K562 (cell line): ENCODE measurements at regions not wholly inside any gene's neighbourhood (a gene's known extent, or its start where the extent isn't known, plus 50 kb on each side); places are given as distances from the start of the nearest gene placed in this dataset.

Experiments
- ATF2 ChIP-seq: sonication (generic); formaldehyde crosslinking; IDR thresholded peaks from 2 replicates; pipeline ENCODE4 v1.8.1; 2022; ENCODE audit warnings: missing genetic modification reagents
- CHD1 ChIP-seq: fragments of 200-600 bp; sonication (generic); IDR thresholded peaks from one replicate; pipeline ENCODE4 v1.6.1; 2012; ENCODE audit warnings: mild to moderate bottlenecking, moderate library complexity, low read length, inconsistent platforms
- E2F4 ChIP-seq: sonication (generic); formaldehyde crosslinking; IDR thresholded peaks from 2 replicates; pipeline ENCODE4 v1.8.0; 2022; ENCODE audit warnings: mild to moderate bottlenecking, low read depth, missing genetic modification reagents
- EHMT2 ChIP-seq: fragments of 450-650 bp; IDR thresholded peaks from 2 replicates; pipeline ENCODE4 v1.6.1; 2018; ENCODE audit warnings: antibody characterized with exemption
- GABPA ChIP-seq: fragments of 200-800 bp; sonication (Bioruptor generic); conservative IDR thresholded peaks from 2 replicates; pipeline ENCODE4 v1.6.1; 2016; ENCODE audit warnings: low read depth, missing genetic modification characterization, missing compliant biosample characterization
- HDAC8 ChIP-seq: fragments of 450-650 bp; IDR thresholded peaks from 2 replicates; pipeline ENCODE4 v1.6.1; 2016; ENCODE audit warnings: mild to moderate bottlenecking, missing genetic modification characterization, moderate library complexity, missing compliant biosample characterization
- NBN ChIP-seq: fragments of 450-650 bp; IDR thresholded peaks from 2 replicates; pipeline ENCODE4 v1.6.1; 2016; ENCODE audit warnings: low read depth, mild to moderate bottlenecking
- NFIX ChIP-seq: fragments of 250-450 bp; sonication (Bioruptor Pico); IDR thresholded peaks from 2 replicates; pipeline ENCODE4 v1.4.0; 2020; ENCODE audit warnings: low read depth, mild to moderate bottlenecking, moderate library complexity
- RFX7 ChIP-seq: fragments of 250-450 bp; sonication (Bioruptor Pico); IDR thresholded peaks from 2 replicates; pipeline ENCODE4 v1.5.1; 2021; ENCODE audit warnings: mild to moderate bottlenecking
- TAF15 ChIP-seq: fragments of 200-400 bp; formaldehyde crosslinking; IDR thresholded peaks from 2 replicates; pipeline ENCODE4 v1.6.1; 2017; ENCODE audit warnings: mild to moderate bottlenecking, low read depth, low read length, moderate library complexity
- TEAD1 ChIP-seq, 2 experiments: fragments of 450-650 bp in 1 of 2; sonication (generic) in 1 of 2; formaldehyde crosslinking; IDR thresholded peaks; 2 replicates each; pipeline versions ENCODE4 v1.4.0 to v1.8.0; 2020 to 2022; ENCODE audit warnings: mild to moderate bottlenecking in 2 of 2, missing genetic modification reagents in 1 of 2
- ZNF75A ChIP-seq: fragments of 450-650 bp; formaldehyde crosslinking; IDR thresholded peaks from 2 replicates; pipeline ENCODE4 v1.4.0; 2020; ENCODE audit warnings: mild to moderate bottlenecking
- TF ChIP-seq, protein P1 (sequence below), 2 experiments: fragments of 450-650 bp; formaldehyde crosslinking in 1 of 2; IDR thresholded peaks; 2 replicates each; pipeline versions ENCODE4 v1.4.0 to v1.6.1; 2014 to 2020; ENCODE audit warnings: mild to moderate bottlenecking in 2 of 2, borderline replicate concordance in 1 of 2, low read depth in 1 of 2
- TF ChIP-seq, protein P2 (sequence below): fragments of 250-450 bp; sonication (Bioruptor Pico); IDR thresholded peaks from 2 replicates; pipeline ENCODE4 v1.8.0; 2022; ENCODE audit warnings: inconsistent platforms

- TF ChIP-seq, protein P1, sequence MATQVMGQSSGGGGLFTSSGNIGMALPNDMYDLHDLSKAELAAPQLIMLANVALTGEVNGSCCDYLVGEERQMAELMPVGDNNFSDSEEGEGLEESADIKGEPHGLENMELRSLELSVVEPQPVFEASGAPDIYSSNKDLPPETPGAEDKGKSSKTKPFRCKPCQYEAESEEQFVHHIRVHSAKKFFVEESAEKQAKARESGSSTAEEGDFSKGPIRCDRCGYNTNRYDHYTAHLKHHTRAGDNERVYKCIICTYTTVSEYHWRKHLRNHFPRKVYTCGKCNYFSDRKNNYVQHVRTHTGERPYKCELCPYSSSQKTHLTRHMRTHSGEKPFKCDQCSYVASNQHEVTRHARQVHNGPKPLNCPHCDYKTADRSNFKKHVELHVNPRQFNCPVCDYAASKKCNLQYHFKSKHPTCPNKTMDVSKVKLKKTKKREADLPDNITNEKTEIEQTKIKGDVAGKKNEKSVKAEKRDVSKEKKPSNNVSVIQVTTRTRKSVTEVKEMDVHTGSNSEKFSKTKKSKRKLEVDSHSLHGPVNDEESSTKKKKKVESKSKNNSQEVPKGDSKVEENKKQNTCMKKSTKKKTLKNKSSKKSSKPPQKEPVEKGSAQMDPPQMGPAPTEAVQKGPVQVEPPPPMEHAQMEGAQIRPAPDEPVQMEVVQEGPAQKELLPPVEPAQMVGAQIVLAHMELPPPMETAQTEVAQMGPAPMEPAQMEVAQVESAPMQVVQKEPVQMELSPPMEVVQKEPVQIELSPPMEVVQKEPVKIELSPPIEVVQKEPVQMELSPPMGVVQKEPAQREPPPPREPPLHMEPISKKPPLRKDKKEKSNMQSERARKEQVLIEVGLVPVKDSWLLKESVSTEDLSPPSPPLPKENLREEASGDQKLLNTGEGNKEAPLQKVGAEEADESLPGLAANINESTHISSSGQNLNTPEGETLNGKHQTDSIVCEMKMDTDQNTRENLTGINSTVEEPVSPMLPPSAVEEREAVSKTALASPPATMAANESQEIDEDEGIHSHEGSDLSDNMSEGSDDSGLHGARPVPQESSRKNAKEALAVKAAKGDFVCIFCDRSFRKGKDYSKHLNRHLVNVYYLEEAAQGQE (IDR thresholded peaks at IDR 0.05; ENCODE audit: borderline replicate concordance), result 0 out of 2 replicates have a peak, but pooled peaks have one; percentile 16
- TF ChIP-seq, protein P1 (CRISPR knock-in tag; IDR thresholded peaks at IDR 0.05; ENCODE audit: low read depth), result peak; percentile 47; the same call in 1 of the 2 replicates
- TF ChIP-seq RFX7, result no peak
- TF ChIP-seq NBN, result 0 out of 2 replicates have a peak, but pooled peaks have one; percentile 55
- peak; percentile 82 for TF ChIP-seq E2F4 (CRISPR knock-in tag)
- TF ChIP-seq GABPA (tag), result no peak
- peak; percentile 48 to 85; a peak in 3 of 4 replicates for TF ChIP-seq TEAD1 (CRISPR knock-in tag; IDR thresholded peaks at IDR 0.05)
- no peak for TF ChIP-seq TAF15
- peak; percentile 64; the same call in 1 of the 2 replicates for TF ChIP-seq EHMT2
- TF ChIP-seq, protein P2, sequence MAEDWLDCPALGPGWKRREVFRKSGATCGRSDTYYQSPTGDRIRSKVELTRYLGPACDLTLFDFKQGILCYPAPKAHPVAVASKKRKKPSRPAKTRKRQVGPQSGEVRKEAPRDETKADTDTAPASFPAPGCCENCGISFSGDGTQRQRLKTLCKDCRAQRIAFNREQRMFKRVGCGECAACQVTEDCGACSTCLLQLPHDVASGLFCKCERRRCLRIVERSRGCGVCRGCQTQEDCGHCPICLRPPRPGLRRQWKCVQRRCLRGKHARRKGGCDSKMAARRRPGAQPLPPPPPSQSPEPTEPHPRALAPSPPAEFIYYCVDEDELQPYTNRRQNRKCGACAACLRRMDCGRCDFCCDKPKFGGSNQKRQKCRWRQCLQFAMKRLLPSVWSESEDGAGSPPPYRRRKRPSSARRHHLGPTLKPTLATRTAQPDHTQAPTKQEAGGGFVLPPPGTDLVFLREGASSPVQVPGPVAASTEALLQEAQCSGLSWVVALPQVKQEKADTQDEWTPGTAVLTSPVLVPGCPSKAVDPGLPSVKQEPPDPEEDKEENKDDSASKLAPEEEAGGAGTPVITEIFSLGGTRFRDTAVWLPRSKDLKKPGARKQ (CRISPR knock-in tag), result no peak
- no peak for TF ChIP-seq ATF2
- TF ChIP-seq HDAC8 (tag), result peak; percentile 64; the same call in 1 of the 2 replicates
- TF ChIP-seq CHD1, result peak; percentile 3
- TF ChIP-seq NFIX (CRISPR knock-in tag), result no peak
- TF ChIP-seq ZNF75A (CRISPR knock-in tag), result no peak
Measured at GRCh38 chr6:158868890-158869825, 50.0 kb upstream of the EZR start (continued).
